Fibroblast of skin of right quadriceps (primary cell): ENCODE measurements at regions not wholly inside any gene's neighbourhood (a gene's known extent, or its start where the extent isn't known, plus 50 kb on each side); places are given as distances from the start of the nearest gene placed in this dataset.
"Not testable (repeated sequence)": the region's sequence is repeated elsewhere in the genome, so short reads cannot be mapped to it uniquely, and the experiment has no call there.

ENCODE experiments used
- DNase-seq: peaks from one replicate; pipeline ENCODE4 v3.0.0-alpha.2; 2013

DNA sequence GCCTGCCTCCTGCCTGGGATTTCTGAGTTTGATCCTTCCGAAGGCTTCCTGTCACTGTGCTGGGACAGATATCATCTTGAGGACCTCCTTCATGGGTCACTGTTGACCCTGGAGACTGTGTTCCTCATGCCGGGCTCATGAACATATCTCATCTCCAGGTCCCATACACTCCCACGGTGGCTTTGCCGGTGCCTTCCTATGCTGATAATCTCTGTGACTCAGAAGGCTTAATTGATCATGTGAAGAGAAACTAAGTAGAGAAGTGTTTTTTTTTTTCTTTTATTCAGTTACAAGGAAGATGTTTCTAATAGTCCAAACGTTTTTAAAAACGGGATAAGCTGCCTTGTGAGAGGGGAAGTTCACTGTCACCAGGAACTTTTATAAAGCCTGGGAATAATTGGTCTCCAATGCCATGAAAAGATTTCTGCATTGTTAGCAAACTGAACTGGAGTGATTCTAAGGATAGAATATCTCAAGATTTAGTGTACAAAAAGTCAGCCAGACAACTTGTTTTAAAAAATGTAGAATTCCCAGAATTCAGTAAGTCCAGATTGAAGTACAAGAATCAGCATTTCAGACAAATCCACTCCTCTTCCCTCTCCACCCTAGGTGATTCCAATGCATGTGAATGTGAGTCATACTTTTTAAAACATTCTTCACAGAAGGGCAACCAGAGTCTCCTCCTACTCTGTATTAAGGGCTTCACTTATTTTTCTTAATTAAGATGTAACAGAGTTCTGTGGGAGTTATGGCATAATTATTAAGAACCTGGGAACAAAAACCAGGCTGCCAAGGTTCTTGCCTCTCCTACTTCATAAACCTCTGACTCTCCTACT, 139.8 kb upstream of the LGR5 start:
- no peak for DNase-seq

DNA sequence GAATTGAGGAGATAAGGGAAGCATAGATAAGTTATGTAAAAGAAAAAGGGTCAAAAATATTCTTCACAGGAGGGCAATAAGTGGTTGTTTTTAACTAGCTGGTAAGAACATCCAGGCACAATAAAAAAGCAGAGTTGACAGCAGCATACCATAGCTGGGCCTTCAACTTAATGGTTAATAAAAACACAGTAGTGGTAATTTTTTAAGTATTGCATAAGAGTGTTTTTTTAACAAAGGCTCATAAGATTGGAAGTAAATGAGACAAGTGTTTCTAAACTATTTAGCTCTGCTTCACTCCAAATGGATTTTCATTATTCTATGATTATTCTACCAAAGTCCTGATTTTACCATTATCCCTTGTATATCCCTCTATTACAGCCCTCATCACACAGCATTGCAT, 140.1 kb upstream of the TSPAN8 start:
- DNase-seq = no peak

DNA sequence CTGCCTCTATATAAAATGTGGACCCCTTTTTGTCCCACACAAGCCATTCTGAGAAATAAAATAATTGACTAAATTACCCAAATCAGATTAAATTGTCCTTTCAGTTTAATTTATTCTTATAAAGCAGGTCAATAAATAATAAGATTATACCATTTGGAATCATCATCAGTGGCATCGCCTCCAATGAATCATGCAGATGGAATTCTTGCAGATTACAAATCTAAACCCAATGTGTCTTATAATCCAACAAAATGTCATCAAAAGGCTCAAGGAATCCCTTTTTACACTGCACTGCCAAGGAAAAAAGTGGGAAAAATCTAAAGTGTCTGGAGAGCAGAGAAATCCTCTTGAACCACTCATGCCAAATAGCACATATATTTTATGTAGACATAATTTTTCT, 138.2 kb upstream of the TSPAN8 start:
- no peak for DNase-seq

DNA sequence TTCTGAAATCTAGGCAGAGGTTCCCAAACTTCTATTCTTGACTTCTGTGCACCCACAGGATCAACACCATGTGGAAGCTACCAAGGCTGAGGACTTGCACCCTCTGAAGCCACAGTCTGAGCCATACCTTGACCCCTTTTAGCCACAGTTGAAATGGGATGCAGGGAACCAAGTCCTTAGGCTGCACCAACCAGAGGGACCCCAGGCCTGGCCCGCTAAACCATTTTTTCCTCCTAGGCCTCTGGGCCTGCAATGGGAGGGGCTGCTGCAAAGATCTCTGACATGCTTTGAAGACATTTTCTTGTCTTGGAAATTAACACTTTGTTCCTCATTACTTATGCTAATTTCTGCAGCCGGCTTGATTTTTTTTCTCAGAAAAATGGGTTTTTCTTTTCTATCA, 133.9 kb upstream of the TSPAN8 start:
- no peak for DNase-seq

DNA sequence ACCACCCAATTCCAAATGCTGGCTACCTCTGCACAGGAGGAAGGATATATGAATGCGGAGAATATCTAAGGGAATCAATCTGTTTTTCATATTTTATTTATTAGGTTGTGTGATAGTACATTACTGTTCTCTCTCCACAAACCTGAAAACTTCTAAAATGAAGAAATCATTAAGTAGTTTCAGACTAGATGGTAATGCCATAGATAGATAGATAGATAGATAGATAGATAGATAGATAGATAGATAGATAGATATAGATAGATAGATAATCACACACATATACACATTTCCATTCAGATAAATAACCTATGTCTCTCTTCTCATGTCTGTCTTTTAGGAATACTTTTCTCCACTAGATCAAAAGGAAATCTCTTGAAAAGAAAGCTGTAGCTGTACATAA, 126.1 kb upstream of the TSPAN8 start:
- DNase-seq = no peak

DNA sequence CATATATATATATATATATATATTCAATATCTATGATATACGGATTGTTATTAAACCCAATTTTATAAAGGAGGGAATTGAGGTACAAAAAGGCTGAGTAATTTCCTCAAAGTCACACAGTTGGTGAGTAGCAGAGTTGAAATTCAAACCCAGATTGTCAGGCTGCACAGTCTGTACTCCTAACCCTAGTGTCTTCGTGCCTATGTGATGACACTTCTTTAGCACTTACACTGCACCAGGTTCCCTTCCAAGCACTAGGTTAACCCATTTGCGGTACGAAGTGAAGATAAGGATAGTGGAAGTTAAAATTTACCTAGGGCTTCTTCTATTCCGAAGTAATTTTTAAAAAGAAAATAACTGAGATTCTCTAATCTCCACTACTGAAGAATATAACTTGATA, 125.1 kb upstream of the TSPAN8 start:
- no peak for DNase-seq

DNA sequence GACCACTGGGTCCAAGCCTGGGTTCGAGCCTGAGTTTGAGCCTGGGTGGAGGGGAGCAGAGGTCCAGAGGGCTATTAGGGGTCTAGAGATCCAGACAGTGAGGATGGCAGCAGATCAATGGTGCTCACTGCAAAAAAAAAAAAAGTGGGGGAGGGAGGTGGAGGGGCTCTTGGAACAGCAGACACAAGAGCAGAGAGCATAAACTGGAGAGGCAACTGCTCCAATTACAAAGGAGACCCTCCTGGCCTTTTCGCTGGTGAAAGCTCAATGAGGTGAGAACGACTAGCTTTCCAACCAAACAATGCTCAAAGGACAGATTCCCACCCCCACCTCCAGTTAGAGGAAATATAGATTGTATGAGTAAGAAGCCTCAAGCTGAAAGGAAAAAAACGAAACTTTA, 124.2 kb upstream of the TSPAN8 start:
- DNase-seq = no peak

DNA sequence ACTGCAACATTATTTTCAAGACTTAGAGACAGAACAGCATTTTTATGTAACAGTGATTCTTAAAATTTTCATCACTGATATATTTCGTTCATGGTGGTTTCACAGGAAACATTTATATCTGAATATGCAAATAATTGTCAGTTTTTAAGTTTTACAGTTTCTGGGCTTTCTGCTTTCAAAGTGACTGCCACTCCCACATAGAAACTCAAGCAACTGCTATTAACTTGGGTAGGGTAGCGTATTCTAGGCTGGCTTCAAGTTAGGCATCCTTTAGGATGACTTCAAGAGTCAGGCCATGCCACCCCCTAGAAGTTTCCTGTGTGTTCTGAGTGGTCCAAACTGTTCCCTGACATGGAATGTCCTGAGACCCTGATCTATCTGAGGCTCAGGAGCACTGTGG, 123.6 kb upstream of the TSPAN8 start:
- DNase-seq = no peak

DNA sequence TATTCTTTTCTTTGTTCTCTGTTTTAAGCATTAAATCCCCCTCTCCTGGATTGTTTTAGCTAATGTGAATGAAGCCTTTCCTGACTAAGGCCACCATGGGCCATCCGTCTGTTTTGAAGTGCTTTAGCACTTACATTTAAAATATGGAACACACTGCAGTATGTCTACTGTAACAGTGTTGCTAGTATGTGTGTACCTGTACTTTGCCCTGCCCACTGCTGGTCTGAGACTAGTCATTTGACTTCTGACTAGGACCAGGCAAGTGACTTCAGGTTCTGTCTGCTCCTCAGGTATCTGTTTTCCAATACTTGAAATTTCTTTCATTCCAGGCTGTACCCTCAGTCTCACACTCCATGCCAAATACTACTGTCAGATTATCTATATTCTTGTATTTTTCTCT, 120.1 kb upstream of the TSPAN8 start:
- no peak for DNase-seq

DNA sequence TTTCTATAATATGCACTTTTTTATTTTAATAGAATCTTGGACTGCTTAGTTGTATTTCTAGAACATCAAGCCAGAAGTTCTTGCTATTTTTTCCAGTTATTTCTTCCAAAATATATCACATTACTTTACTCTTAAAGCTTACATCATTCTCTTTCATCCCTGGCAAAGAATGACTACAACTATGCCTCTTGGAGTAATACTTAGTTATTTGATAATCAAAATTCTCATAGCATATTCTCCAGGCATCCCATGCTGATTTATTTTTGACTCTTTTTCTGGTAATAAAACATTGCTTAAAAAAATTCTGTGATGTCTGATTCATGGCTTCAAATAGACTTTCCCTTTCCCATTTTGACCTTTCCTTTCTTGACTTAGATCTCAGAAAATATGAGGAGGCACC, 118.7 kb upstream of the TSPAN8 start:
- no peak for DNase-seq

DNA sequence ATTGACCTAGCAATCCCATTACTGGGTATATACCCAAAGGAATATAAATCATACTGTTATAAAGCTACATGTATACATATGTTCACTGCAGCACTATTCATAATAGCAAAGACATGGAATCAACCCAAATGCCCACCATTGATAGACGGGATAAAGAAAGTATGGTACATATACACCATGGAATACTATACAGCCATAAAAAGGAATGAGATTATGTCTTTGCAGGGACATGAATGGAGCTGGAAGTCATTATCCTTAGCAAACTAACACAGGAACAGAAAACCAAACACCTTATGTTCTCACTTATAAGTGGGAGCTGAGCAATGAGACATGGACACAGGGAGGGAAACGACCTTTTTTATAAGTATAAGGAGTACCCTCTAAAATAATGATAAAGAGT, 113.0 kb upstream of the TSPAN8 start:
- not testable (repeated sequence) for DNase-seq

DNA sequence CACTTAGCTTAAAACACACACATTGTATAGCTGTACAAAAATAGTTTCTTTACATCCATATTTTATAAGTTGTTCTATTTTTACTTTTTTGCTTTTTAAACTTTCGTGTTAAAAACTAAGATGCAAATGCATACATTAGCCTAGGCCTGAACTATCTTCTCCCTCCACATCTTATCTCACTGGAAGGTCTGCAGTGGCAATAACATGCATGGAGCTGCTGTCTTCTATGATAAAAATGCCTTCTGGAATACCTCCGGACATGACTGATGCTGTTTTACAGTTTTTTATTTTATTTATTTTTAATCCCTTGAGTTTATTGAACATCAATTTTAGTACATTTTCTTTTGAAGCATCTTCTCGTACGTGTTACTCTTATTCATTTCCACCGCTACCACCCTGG, 112.3 kb upstream of the TSPAN8 start:
- no peak for DNase-seq

DNA sequence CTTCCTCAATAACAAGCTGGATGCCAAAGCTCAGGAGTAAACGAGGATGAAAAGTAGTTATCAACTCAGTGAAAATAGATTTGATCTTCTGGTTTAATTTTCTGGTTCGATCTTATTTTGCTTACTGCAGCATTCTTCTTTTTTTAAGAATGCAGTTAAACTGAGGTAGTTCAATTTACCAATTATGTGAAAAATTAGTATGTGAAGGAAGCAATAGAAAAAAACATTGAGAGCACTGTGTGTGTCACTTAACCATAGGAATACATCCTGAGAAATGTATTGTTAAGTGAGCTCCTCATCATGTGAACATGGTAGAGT, 111.4 kb upstream of the TSPAN8 start:
- DNase-seq = no peak

DNA sequence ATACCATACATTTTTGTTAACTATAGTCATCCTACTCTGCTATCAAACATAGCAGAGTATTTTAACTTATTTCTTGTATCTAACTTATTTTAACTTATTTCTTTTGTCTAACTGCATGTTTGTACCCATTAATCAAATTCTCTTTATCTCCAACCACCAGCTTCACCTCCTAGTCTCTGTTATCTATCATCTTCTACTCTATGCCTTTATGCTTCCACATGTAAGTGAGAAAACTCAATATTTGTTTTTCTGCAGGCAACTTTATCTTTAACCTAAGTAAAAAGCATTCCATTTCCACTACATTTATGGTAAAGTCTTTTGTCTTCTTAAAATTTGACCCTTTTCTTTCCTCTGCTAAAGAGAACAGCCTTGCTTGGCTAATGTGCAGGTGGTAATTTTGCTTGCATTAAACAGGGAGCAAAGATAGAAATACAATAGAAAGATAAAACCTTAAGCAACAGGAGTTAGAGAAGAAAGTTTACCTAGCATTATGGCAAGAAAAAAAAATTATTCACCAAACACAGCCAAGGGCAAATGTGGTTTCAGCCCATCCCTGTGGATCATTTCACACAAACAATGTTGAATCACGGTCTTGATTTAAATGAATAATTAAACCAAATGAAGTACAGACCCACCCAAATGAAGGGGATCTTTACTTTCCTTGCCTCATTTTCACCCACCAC, 110.9 kb upstream of the TSPAN8 start:
- DNase-seq = no peak

DNA sequence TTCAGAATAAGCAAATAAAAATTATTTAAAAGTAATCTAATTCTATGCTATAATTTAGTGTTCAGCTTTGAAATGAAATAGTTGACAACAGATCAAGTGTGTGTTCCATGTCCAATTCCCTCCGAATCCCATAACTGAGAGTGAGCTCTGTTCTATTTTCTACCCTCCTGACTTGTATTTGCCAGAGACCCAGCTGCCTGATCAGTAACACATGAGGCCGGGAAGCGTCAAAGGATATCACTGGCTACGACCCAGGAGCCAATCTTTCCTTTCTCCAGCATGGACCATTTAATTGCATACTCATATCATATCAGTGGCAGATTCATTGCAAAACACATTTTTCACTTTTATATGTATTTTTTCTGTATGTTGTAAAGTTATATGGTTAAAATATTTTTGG, 108.8 kb upstream of the TSPAN8 start:
- no peak for DNase-seq

DNA sequence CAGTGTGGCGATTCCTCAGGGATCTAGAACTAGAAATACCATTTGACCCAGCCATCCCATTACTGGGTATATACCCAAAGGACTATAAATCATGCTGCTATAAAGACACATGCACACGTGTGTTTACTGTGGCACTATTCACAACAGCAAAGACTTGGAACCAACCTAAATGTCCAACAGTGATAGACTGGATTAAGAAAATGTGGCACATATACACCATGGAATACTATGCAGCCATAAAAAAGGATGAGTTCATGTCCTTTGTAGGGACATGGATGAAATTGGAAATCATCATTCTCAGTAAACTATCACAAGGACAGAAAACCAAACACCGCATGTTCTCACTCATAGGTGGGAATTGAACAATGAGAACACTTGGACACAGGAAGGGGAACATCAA, 107.9 kb upstream of the TSPAN8 start:
- not testable (repeated sequence) for DNase-seq

DNA sequence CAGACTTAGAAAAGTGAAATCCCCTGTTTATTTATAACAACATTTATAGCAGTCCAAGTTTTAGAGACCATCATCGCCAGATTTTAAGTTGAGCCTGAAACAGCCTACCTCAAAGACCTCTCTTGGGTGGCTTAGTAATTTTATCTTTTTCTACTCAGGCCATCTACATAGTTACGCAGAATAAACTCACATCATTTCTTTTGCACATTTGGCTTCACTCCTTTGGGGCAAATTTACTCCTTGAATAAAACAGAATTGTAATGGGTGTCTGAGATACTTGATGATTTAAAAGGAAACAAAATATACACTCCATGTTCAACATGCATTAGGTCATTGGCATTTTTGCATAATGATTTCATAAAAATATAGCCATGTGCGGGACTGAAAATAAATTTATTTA, 104.7 kb upstream of the TSPAN8 start:
- no peak for DNase-seq

DNA sequence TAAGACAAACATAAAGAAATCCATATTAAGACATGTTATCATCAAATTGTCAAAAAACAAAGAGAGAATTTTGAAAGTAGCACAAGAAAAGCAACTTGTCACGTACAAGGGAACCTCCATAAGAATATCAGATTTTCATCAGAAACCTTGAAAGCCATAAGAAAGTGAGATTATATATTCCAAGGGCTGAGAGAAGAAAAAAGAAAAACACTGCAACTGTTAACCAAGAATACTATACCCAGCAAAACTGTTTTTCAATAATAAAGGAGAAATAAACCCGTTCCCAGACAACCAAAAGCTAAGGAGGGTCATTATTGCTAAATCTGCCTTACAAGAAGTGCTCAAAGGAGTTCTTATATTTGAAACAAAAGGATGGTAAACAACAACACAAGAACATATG, 94.7 kb upstream of the TSPAN8 start:
- DNase-seq = no peak

DNA sequence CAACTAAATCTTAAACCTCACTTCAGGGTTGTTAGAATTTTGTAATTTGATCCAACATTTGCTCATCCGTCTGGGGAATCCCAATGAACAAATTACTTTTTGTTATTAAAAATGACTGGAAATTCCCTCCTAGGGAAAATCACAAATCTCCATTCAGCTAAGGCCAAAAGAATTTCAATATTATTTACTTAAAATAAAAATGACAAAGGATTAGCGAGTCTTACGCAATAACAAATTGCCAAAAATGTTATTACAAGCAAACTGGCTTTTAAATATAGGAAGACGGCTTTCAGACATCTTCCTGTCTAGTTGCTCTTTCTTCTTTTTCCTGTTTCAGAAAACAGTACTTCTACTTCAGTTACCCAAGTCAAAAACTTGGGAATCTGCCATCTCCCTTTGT, 92.4 kb upstream of the TSPAN8 start:
- DNase-seq = no peak

DNA sequence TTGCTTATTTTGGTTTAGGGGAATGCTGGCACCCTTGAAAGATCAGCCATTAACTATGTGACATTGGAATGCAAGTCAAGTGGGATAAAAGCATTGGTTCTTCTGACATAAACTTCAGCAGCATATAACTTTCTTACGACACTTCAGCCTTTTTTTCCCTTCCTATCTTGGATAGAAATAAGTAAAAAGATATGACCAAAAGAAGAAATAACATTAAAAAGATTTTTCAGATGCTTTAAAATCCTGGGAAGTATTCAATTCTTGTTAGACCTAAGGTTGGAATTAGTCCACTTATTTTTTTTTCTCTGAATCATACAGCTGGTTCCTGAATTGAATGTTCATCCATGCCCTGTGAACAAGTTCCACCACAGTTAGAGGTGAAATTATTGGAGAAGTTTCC, 85.6 kb upstream of the TSPAN8 start:
- DNase-seq = peak; percentile 20

DNA sequence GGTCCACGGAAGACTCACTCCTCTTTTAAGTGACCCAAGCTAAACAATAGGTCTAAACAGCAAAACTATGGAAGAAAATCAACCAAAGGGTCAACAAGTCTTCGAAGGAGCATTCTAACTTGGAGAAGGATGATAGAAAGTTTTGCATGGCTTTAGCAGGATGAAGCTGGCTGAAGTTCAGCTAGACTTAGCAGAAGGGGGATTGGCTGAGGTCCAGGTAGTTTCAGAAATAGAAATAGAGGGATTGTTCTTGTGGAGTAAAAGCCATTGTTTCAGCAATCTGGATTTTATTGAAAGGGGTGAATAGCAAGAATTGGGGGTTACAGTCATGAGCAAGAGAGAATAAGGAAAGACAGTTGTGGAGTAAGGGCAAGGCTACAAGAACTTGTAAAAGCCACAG, 84.7 kb upstream of the TSPAN8 start:
- no peak for DNase-seq

DNA sequence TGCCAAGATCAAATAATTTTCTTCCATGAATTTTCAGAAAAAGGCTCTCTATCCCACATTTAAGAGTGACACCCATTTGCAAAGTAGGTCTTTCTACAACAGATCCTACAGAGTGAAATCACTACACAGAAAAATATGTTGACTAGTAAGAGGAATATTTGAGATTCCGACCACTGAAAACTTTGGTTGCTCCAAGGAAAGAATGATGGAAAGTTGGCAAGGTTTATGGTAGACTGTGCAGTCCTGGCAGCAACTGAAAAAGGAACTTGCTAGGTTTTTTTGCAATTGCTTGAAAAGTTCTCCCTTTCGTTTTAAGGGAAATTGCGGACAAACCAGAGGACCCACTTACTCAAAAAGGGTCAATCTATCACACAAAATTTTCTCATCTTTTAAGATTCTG, 83.1 kb upstream of the TSPAN8 start:
- DNase-seq = no peak

DNA sequence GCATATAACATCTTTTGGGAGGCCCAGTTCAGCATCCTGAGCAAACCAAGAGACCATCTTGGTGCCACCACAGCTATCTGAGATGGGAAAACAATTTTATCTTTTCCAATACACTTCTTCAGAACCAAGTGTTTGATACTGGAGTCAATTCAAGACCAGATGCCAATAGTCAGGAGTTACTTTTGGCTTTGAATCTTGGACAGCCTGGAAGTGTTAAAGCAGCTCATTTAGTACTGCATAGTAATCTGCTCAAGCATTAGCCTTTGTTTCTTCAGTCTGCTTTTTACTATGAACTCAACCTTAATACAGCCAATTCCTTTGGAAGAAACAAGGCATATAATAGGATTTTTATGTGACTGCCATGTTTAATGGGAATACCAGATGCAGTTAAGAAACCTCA, 81.9 kb upstream of the TSPAN8 start:
- DNase-seq = no peak

DNA sequence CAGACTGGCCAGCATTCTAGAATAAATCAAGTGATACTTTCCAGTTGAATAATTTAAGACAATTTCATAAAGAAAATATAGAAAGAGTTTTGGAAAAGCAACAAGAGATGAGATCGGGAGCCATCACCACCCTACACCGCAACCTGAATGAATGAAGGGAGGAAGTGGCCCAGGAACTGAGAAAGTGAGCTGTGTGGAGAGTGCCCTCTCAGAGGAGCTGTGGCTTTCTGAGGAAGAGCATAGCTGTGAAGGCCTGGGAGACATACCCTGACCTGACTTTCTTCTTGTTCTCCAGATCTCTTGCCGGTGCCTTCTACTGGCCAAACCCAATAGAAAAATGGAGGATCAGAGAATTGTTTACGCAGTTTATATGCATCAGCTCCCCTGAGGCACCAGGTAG, 79.3 kb upstream of the TSPAN8 start:
- DNase-seq = no peak

DNA sequence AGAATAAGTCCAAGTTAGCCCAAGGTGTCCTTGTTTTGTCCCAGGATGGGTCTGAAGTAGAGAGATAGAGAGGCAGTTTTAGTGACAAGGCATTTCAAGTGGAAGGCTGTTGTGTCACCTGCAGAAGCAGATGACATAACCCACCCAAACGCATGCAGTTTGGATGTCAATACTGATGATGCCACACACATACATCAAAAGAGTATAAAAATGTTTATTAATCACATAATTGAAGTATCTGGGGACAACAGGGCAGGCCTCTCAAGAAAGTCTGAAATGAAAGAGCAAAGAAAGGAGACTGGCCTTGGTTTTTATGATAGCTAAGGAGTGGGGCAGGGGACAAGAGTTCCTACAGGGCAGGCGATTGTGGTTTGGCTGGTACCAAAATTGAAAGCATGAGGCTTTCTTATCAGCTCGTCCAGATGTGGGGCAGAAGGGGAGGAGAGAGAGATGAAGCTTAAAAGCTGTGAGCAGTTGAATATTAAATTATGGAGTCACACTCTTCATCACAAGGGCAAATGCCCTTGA, 78.4 kb upstream of the TSPAN8 start:
- DNase-seq = no peak
